GM12878 (cell line): ENCODE measurements at regions not wholly inside any gene's neighbourhood (a gene's known extent, or its start where the extent isn't known, plus 50 kb on each side); places are given as distances from the start of the nearest gene placed in this dataset.

ENCODE experiments used
- ATF2 ChIP-seq: IDR thresholded peaks from 2 replicates; pipeline ENCODE4 v1.6.1; 2012; ENCODE audit warnings: low read length, inconsistent platforms
- CEBPZ ChIP-seq: fragments of 150-350 bp; IDR thresholded peaks from 2 replicates; pipeline ENCODE4 v1.6.1; 2016; ENCODE audit warnings: low read depth, low read length
- E4F1 ChIP-seq: fragments of 450-650 bp; IDR thresholded peaks from 2 replicates; pipeline ENCODE4 v1.6.1; 2018; ENCODE audit warnings: borderline replicate concordance, mild to moderate bottlenecking; ENCODE audit not compliant: partially characterized antibody
- EGR1 ChIP-seq, 2 experiments: IDR thresholded peaks; 1 replicate in 1 of 2; 2 replicates in 1 of 2; pipeline ENCODE4 v1.6.1; 2011 to 2012; ENCODE audit warnings: low read depth in 2 of 2, low read length in 2 of 2, borderline replicate concordance in 1 of 2, mild to moderate bottlenecking in 1 of 2, moderate library complexity in 1 of 2
- SIN3A ChIP-seq: IDR thresholded peaks from 2 replicates; pipeline ENCODE4 v1.6.1; 2012; ENCODE audit warnings: low read depth, low read length, improper control_type of control experiment
- SMC3 ChIP-seq: IDR thresholded peaks from 2 replicates; pipeline ENCODE4 v1.6.1; 2011; ENCODE audit warnings: low read length, improper control_type of control experiment, borderline replicate concordance
- SUPT20H ChIP-seq: IDR thresholded peaks from 2 replicates; pipeline ENCODE4 v1.6.1; 2011; ENCODE audit warnings: low read depth, mild to moderate bottlenecking, low read length, moderate library complexity, borderline replicate concordance; ENCODE audit not compliant: control insufficient read depth
- TCF3 ChIP-seq: IDR thresholded peaks from 2 replicates; pipeline ENCODE4 v1.6.1; 2012; ENCODE audit warnings: low read depth, mild to moderate bottlenecking, low read length, borderline replicate concordance; ENCODE audit not compliant: insufficient read depth
- TCF7 ChIP-seq: IDR thresholded peaks from 2 replicates; pipeline ENCODE4 v1.6.1; 2014; ENCODE audit warnings: antibody characterized with exemption, borderline replicate concordance
- USF2 ChIP-seq: IDR thresholded peaks from 2 replicates; pipeline ENCODE4 v1.6.1; 2011; ENCODE audit warnings: low read depth, low read length, improper control_type of control experiment, borderline replicate concordance

GRCh38 chr16:65490286-65490685 lies 368.4 kb upstream of the CDH11 start (continued):
- TF ChIP-seq ATF2, result no peak
- no peak for TF ChIP-seq SUPT20H
- TF ChIP-seq CEBPZ, result no peak
- TF ChIP-seq USF2, result no peak
- no peak for TF ChIP-seq SIN3A
- no peak for TF ChIP-seq E4F1
- TF ChIP-seq TCF7, result no peak
- TF ChIP-seq TCF3, result no peak
- no peak for TF ChIP-seq SMC3
- TF ChIP-seq EGR1 (IDR thresholded peaks at IDR 0.05; ENCODE audit: borderline replicate concordance in 1 of 2, low read depth in 2 of 2, low read length in 2 of 2), result no peak
- TF ChIP-seq, all 136 proteins: peak for 0
